Stimulated activated memory B cell treated with anti-CD40 and anti-IgM and Interleukin-4, amounts not matched to agents 10 μg/mL and 1 μg/mL and 100 μg/mL, for 72 hours (primary cell): ENCODE measurements at regions not wholly inside any gene's neighbourhood (a gene's known extent, or its start where the extent isn't known, plus 50 kb on each side); places are given as distances from the start of the nearest gene placed in this dataset.
"Not testable (repeated sequence)": the region's sequence is repeated elsewhere in the genome, so short reads cannot be mapped to it uniquely, and the experiment has no call there.

Source experiments
- ATAC-seq: fragments of 150-1000 bp; cut with Tn5 transposase; 2 replicates; pipeline ENCODE4 v1.10.0; 2021
- H3K27ac Mint-ChIP-seq: one replicate; pipeline ENCODE4 v1.8.0; 2022; ENCODE audit warnings: mild to moderate bottlenecking, mixed read lengths
- H3K27me3 Mint-ChIP-seq: one replicate; pipeline ENCODE4 v1.8.0; 2022; ENCODE audit warnings: mixed read lengths
- H3K36me3 Mint-ChIP-seq: one replicate; pipeline ENCODE4 v1.8.0; 2022; ENCODE audit warnings: mixed read lengths
- H3K4me1 Mint-ChIP-seq: one replicate; pipeline ENCODE4 v1.8.0; 2022; ENCODE audit warnings: mixed read lengths
- H3K4me3 Mint-ChIP-seq: one replicate; pipeline ENCODE4 v1.8.0; 2022; ENCODE audit warnings: mild to moderate bottlenecking, moderate library complexity, mixed read lengths
- H3K9me3 Mint-ChIP-seq: one replicate; pipeline ENCODE4 v1.8.0; 2022; ENCODE audit warnings: mixed read lengths

GRCh38 chr5:116881921-116882531 lies 307.4 kb upstream of the SEMA6A start:
- H3K27ac Mint-ChIP-seq = no peak overlapping the region
- no peak overlapping the region for H3K4me3 Mint-ChIP-seq
- H3K4me1 Mint-ChIP-seq = no peaks in the 10 kb centered on the region
- H3K27me3 Mint-ChIP-seq = no peaks in the 10 kb centered on the region
- no peak for ATAC-seq
- H3K9me3 Mint-ChIP-seq = no peaks in the 10 kb centered on the region
- no peaks in the 10 kb centered on the region for H3K36me3 Mint-ChIP-seq

- H3K4me1 Mint-ChIP-seq = no peaks in the 10 kb centered on the region
- H3K27me3 Mint-ChIP-seq = no peaks in the 10 kb centered on the region
- H3K27ac Mint-ChIP-seq = no peak overlapping the region
- H3K36me3 Mint-ChIP-seq = no peaks in the 10 kb centered on the region
- ATAC-seq = no peak
- no peak overlapping the region for H3K4me3 Mint-ChIP-seq
- no peaks in the 10 kb centered on the region for H3K9me3 Mint-ChIP-seq
Measured at GRCh38 chr5:116880601-116881000, 306.0 kb upstream of the SEMA6A start.

- no peak for ATAC-seq
- Mint-ChIP-seq H3K27ac (no peak overlapping the region), H3K4me1 (no peaks in the 10 kb centered on the region), H3K27me3 (no peaks in the 10 kb centered on the region), H3K4me3 (no peak overlapping the region), H3K9me3 (no peaks in the 10 kb centered on the region), H3K36me3 (no peaks in the 10 kb centered on the region)
Measured at GRCh38 chr5:116880150-116880549, 305.5 kb upstream of the SEMA6A start.

- ATAC-seq = no peak
- no peaks in the 10 kb centered on the region for H3K27me3 Mint-ChIP-seq
- H3K4me3 Mint-ChIP-seq = no peak overlapping the region
- H3K9me3 Mint-ChIP-seq = no peaks in the 10 kb centered on the region
- no peak overlapping the region for H3K27ac Mint-ChIP-seq
- H3K36me3 Mint-ChIP-seq = no peaks in the 10 kb centered on the region
- H3K4me1 Mint-ChIP-seq = no peaks in the 10 kb centered on the region
Measured at GRCh38 chr5:116876240-116876840, 301.7 kb upstream of the SEMA6A start.

GRCh38 chr5:116872986-116873385 lies 298.4 kb upstream of the SEMA6A start:
- Mint-ChIP-seq H3K4me1 (no peaks in the 10 kb centered on the region), H3K27ac (no peak overlapping the region), H3K27me3 (no peaks in the 10 kb centered on the region), H3K36me3 (no peaks in the 10 kb centered on the region), H3K9me3 (peaks cover 6% of the 10 kb centered on the region), H3K4me3 (no peak overlapping the region)
- ATAC-seq = no peak

- no peaks in the 10 kb centered on the region for H3K36me3 Mint-ChIP-seq
Measured at GRCh38 chr5:116872486-116872885, 297.9 kb upstream of the SEMA6A start.

GRCh38 chr5:116867825-116868224 lies 293.2 kb upstream of the SEMA6A start:
- not testable (repeated sequence) for H3K27ac Mint-ChIP-seq

More at GRCh38 chr5:116872486-116872885, 297.9 kb upstream of the SEMA6A start:
- Mint-ChIP-seq H3K4me1 (no peaks in the 10 kb centered on the region), H3K27ac (no peak overlapping the region), H3K27me3 (no peaks in the 10 kb centered on the region), H3K4me3 (no peak overlapping the region), H3K9me3 (peaks cover 6% of the 10 kb centered on the region)
- no peak for ATAC-seq

GRCh38 chr5:116865651-116866050 lies 291.0 kb upstream of the SEMA6A start:
- Mint-ChIP-seq H3K27ac (no peak overlapping the region), H3K27me3 (no peaks in the 10 kb centered on the region), H3K4me3 (no peak overlapping the region), H3K9me3 (peaks cover 9% of the 10 kb centered on the region), H3K4me1 (no peaks in the 10 kb centered on the region), H3K36me3 (no peaks in the 10 kb centered on the region)
- no peak for ATAC-seq

More at GRCh38 chr5:116867825-116868224, 293.2 kb upstream of the SEMA6A start:
- H3K27me3 Mint-ChIP-seq, H3K4me1 Mint-ChIP-seq, H3K9me3 Mint-ChIP-seq, H3K36me3 Mint-ChIP-seq, H3K4me3 Mint-ChIP-seq, ATAC-seq: not testable (repeated sequence)

GRCh38 chr5:116864838-116865190 lies 290.2 kb upstream of the SEMA6A start:
- Mint-ChIP-seq H3K4me1 (no peaks in the 10 kb centered on the region), H3K36me3 (no peaks in the 10 kb centered on the region), H3K27ac (no peak overlapping the region), H3K9me3 (peaks cover 5% of the 10 kb centered on the region), H3K27me3 (no peaks in the 10 kb centered on the region), H3K4me3 (no peak overlapping the region)
- no peak for ATAC-seq

- no peaks in the 10 kb centered on the region for H3K36me3 Mint-ChIP-seq
- H3K4me3 Mint-ChIP-seq = no peak overlapping the region
- ATAC-seq = no peak
- H3K9me3 Mint-ChIP-seq = peaks cover 3% of the 10 kb centered on the region
- no peak overlapping the region for H3K27ac Mint-ChIP-seq
- H3K4me1 Mint-ChIP-seq = no peaks in the 10 kb centered on the region
- H3K27me3 Mint-ChIP-seq = no peaks in the 10 kb centered on the region
Measured at GRCh38 chr5:116864157-116864837, 289.7 kb upstream of the SEMA6A start.

- no peak for ATAC-seq
- H3K4me1 Mint-ChIP-seq = no peaks in the 10 kb centered on the region
- H3K36me3 Mint-ChIP-seq = no peaks in the 10 kb centered on the region
- H3K27ac Mint-ChIP-seq = no peak overlapping the region
- no peak overlapping the region for H3K4me3 Mint-ChIP-seq
- H3K27me3 Mint-ChIP-seq = no peaks in the 10 kb centered on the region
- peaks cover 3% of the 10 kb centered on the region for H3K9me3 Mint-ChIP-seq
Measured at GRCh38 chr5:116862632-116863455, 288.2 kb upstream of the SEMA6A start.

GRCh38 chr5:116861666-116862065 lies 287.0 kb upstream of the SEMA6A start:
- no peak overlapping the region for H3K27ac Mint-ChIP-seq
- H3K36me3 Mint-ChIP-seq = no peaks in the 10 kb centered on the region
- peak; percentile 22 for ATAC-seq
- H3K27me3 Mint-ChIP-seq = no peaks in the 10 kb centered on the region
- H3K4me1 Mint-ChIP-seq = no peaks in the 10 kb centered on the region
- no peak overlapping the region for H3K4me3 Mint-ChIP-seq
- H3K9me3 Mint-ChIP-seq = peaks cover 3% of the 10 kb centered on the region

GRCh38 chr5:116861097-116861496 lies 286.5 kb upstream of the SEMA6A start:
- no peak overlapping the region for H3K27ac Mint-ChIP-seq
- no peaks in the 10 kb centered on the region for H3K36me3 Mint-ChIP-seq
- no peaks in the 10 kb centered on the region for H3K4me1 Mint-ChIP-seq
- no peaks in the 10 kb centered on the region for H3K27me3 Mint-ChIP-seq
- no peak for ATAC-seq
- H3K9me3 Mint-ChIP-seq = peaks cover 3% of the 10 kb centered on the region
- no peak overlapping the region for H3K4me3 Mint-ChIP-seq

GRCh38 chr5:116859666-116860320 lies 285.2 kb upstream of the SEMA6A start:
- H3K27me3 Mint-ChIP-seq = no peaks in the 10 kb centered on the region
- no peaks in the 10 kb centered on the region for H3K36me3 Mint-ChIP-seq
- H3K27ac Mint-ChIP-seq = no peak overlapping the region
- H3K4me1 Mint-ChIP-seq = no peaks in the 10 kb centered on the region
- ATAC-seq = no peak
- peaks cover 3% of the 10 kb centered on the region for H3K9me3 Mint-ChIP-seq
- H3K4me3 Mint-ChIP-seq = no peak overlapping the region

- H3K4me1 Mint-ChIP-seq = no peaks in the 10 kb centered on the region
- no peak for ATAC-seq
- peaks cover 3% of the 10 kb centered on the region for H3K9me3 Mint-ChIP-seq
- H3K27me3 Mint-ChIP-seq = no peaks in the 10 kb centered on the region
- no peaks in the 10 kb centered on the region for H3K36me3 Mint-ChIP-seq
- H3K27ac Mint-ChIP-seq = no peak overlapping the region
- H3K4me3 Mint-ChIP-seq = no peak overlapping the region
Measured at GRCh38 chr5:116858705-116859333, 284.2 kb upstream of the SEMA6A start.
